Suppressor macrophage treated with lipopolysaccharide for 1 hour (primary cell): ENCODE measurements at regions not wholly inside any gene's neighbourhood (a gene's known extent, or its start where the extent isn't known, plus 50 kb on each side); places are given as distances from the start of the nearest gene placed in this dataset.

Source experiments
- DNase-seq, 3 donors: peaks; one replicate each; pipeline ENCODE4 v3.0.0-alpha.2; 2020 to 2022

DNA sequence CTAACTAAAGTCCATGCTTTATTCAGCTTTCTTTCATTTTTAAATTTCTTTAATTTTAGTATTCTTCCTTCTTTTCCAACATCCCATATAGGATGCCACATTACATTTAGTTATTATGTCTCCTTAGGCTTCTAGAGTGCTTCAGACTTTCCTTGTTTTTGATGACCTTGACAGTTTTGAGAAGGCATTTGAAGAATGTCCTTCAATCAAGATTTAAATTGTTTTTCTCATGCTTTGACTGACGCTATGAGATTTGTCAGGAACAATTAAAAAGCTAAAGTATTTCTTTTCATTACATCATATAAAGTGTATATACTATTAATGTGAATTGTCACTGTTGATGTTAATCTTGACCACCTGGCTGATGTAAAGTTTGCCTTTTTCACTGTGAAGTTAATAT is 173.7 kb upstream of the LYPLAL1 start:
- DNase-seq: no peak

GRCh38 chr1:219000631-219001030 is 173.0 kb upstream of the LYPLAL1 start:
- no peak for DNase-seq

DNA sequence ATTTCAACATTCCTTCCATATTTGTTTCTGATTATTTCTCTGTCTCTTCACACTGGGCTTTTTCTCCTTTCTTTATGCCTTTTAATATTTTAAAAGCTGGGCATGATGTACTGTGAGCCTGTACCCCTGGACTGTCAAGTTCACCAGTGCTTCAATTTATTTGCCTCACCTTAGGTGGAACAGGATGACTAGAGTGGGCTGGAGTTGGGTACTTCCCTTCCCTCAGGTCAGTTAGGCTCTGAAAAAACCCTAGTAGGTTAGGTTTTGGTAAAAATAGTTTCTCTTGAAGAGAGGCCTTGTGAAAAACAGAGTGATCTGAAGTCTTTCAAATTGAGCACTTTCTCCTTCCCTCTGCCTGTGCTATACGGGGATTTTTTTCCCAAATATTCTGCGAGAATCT is 163.0 kb upstream of the LYPLAL1 start:
- DNase-seq: no peak

GRCh38 chr1:219020386-219020785 is 153.3 kb upstream of the LYPLAL1 start:
- no peak for DNase-seq

- no peak for DNase-seq
Measured at GRCh38 chr1:219020846-219021245, 152.8 kb upstream of the LYPLAL1 start.

DNA sequence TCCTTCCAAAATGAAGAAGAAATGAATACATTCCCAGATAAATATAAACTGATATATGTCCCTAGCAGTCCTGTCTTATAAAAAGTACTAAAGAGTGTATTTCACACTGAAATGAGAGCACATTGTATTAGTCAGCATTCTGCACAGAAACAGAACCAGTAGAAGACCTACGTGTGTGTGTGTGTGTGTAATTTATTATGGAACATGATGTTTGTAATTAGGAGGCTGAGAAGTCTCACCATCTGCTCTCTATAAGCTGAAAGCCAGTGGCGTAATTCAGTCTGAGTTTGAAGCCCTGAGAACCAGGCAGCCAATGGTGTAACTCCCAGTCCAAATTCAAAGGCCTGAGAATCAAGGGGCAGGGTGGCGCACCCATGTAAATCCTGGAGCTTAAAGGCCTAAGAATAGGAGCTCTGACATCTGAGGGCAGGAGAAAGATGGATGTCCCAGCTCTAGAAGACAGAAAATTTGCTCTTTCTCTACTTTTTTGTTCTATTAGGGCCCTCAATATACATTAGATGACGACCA is 146.5 kb upstream of the LYPLAL1 start:
- DNase-seq: no peak

DNA sequence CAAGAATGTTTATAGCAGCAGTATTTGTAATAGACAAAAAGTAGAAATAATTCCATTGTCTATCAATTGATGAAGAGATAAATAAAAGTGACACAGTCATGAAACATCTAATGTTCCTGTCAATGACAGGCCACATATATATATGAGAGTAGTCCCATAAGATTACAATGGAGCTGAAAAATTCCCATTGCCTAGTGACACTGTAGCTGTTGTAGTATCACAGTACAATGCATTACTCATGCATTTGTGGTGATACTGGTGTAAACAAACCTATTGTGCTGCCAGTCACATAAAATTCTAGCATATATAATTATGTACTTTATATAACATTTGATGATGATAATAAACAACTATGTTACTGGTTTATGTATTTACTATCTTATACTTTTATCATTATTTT is 141.9 kb upstream of the LYPLAL1 start:
- no peak for DNase-seq

DNA sequence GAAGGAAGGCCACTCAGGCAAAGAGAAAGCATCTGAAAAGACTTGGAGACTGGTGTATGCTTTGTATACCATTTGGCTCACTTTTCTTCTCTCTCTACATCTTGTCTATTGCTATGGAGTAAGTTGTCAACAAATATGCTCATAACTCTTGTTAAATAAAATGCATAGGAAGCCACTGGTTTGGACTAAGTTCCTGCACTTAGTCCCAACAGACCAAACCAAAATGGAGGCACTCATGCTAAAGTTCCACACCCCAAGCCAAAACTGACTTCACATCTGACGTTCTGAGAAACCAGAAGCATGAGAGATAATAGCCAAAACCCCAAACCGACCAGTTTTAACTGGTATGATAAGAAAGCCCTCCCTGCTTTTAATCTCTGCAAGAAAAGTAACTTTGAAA is 135.3 kb upstream of the LYPLAL1 start:
- no peak for DNase-seq

DNA sequence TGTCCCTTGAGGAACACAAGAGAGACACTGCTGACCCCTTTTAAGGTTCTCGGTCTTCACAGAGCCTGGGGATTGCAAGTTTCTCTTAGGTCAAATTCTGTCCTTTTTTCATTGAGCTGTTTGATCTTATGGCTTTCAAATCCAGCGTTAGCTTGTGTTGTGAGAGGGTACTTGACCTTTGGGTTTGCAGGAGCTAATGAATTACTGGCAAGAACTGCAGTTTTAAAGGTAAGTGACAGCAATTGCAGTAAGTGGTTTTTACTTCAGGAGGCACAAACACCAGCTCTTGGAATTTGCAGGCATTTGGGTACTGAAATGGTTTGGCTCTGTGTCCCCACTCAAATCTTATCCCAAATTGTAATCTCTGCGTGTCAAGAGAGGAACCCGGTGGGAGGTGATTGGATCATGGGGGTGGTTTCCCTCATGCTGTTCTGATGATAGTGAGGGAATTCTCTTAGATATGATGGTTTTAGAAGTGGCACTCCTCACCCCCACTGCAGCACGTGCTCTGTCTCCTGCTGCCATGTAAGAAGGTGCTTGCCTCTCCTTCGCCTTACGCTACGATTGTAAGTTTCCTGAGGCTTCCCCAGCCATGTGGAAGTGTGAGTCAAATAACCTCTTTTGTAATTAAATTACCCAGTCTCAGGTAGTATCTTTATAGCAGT is 134.5 kb upstream of the LYPLAL1 start:
- DNase-seq: no peak

- no peak for DNase-seq
Measured at GRCh38 chr1:219039682-219040154, 134.0 kb upstream of the LYPLAL1 start.

GRCh38 chr1:219040291-219040690 is 133.4 kb upstream of the LYPLAL1 start:
- DNase-seq: no peak

DNA sequence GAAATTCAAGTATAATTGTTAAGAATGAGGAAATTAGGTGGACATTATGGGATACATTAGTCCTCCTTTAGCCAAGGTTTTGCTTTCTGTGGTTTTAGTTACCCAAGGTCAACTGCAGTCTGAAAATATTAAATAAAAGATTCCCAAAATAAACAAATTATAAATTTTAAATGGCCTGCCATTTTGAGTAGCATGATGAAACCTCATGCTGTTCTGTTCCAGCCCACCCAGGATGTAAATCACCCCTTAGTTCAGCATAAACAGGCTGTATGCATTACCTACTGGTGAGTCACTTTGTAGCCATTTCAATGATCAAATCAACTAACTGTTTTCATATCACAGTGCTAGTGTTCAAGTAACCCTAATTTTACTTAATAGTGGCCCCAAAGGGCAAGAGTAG is 132.5 kb upstream of the LYPLAL1 start:
- DNase-seq: no peak

- no peak for DNase-seq
Measured at GRCh38 chr1:219041818-219042217, 131.9 kb upstream of the LYPLAL1 start.

DNA sequence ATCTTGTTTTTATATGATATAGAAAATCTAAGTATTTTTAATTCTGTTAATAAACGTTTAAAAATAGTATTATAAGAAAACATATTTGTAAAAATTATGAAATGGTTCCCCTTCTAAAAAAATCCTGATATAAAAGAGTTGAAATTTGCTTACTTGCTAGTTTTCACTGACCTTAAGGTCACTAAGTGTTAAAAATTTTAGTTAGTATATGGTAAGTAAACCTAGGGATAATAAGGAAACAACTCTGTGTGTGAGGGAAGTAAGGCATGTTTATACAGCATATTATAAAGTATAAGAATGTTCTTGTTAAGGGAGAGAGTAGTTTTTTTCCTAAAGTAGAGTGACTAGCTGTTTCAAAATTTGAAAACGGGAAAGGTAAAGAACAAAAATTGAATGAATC is 130.9 kb upstream of the LYPLAL1 start:
- DNase-seq: no peak

DNA sequence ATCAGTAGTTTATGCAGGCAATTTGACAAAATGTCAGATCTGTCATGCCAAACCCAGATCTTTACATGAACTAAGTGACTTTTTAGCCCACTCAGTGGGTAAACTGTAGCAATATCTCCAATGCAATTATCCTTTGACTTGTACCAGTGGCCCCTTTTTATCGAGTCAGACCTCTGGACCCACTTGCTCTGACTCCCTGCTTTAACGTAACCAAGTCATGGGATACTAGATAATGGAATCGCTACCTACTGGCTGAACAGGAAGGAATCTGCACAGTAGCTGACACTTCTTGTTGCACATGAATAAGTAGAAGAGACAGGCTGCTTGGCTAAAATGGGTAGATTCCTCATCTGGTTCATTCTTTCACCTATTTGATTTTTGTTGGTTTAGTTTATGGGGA is 128.4 kb upstream of the LYPLAL1 start:
- no peak for DNase-seq

DNA sequence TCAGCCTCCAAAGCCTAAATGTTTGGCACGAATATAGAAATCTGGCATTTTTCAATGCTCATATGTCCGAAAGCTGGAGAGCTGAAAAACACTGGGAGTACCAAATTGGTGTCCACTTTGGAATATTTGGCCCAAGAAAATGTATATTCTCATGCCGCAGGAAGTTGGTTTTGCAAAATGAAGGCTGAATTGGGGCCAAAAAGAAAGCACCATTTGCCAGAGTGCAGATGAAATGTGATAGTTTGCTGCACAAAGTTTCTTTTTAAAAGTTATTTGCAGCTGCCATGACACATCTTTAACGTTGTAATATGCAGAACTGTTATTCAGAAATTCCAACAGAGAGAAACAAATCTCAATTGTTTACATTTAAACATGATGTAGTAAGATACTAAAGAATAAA is 124.2 kb upstream of the LYPLAL1 start:
- peak in 1 of 3 donors; percentile 8 for DNase-seq

- no peak for DNase-seq
Measured at GRCh38 chr1:219050086-219050821, 123.4 kb upstream of the LYPLAL1 start.

- no peak for DNase-seq
Measured at GRCh38 chr1:219050822-219051125, 122.9 kb upstream of the LYPLAL1 start.

- DNase-seq: no peak
Measured at GRCh38 chr1:219051547-219051946, 122.1 kb upstream of the LYPLAL1 start.

- DNase-seq: peak in 1 of 3 donors; percentile 11
Measured at GRCh38 chr1:219058891-219059820, 114.5 kb upstream of the LYPLAL1 start.

GRCh38 chr1:219060798-219061197 is 112.9 kb upstream of the LYPLAL1 start:
- DNase-seq: peak in 1 of 3 donors; percentile 15

- DNase-seq: peak in 1 of 3 donors; percentile 14
Measured at GRCh38 chr1:219062161-219062560, 111.5 kb upstream of the LYPLAL1 start.

DNA sequence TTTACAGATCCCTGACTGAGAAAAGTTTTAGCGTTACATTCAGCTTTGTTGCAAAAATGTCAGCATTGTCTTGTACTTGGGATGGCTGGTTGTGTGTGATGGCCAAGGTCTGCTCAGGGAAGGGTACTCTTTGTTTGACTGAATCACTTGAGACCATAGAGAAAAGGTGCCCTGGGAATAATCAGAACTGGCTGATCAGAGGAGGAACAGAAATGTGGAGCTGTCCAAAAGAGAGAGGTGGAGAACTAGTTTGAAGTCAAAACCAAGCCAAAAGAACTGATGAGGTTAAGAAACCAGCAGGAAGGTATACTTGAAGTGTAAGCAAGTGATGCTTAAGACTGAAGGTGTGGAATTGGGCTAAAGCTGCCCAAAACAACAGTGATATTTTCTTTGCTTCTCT is 107.6 kb upstream of the LYPLAL1 start:
- DNase-seq: no peak
